ENCODE measurements at regions not wholly inside any gene's neighbourhood (a gene's known extent, or its start where the extent isn't known, plus 50 kb on each side); places are given as distances from the start of the nearest gene placed in this dataset.

GRCh38 chr17:53687324-53687723 is 135.4 kb upstream of the KIF2B start:
- Histone ChIP-seq H3K4me3 (ENCODE audit: low read length) (no peak overlapping the region), H3K4me2 (ENCODE audit: low read length) (no peak overlapping the region), H3K27me3 (ENCODE audit: control insufficient read depth, low read length) (no peaks in the 10 kb centered on the region), H3K27ac (ENCODE audit: low read depth, low read length) (no peak overlapping the region), H4K20me1 (ENCODE audit: control insufficient read depth, insufficient read depth, low read depth, low read length) (no peaks in the 10 kb centered on the region), H3K4me1 (ENCODE audit: control insufficient read depth, low read length) (no peaks in the 10 kb centered on the region), H3K36me3 (ENCODE audit: control insufficient read depth, low read length) (no peaks in the 10 kb centered on the region), H3K9me2 (replicated peaks; ENCODE audit: control insufficient read depth, low read length) (no peaks in the 10 kb centered on the region), H3F3A (ENCODE audit: control insufficient read depth, insufficient read depth) (no peaks in the 10 kb centered on the region), H3K79me2 (ENCODE audit: control insufficient read depth, low read length) (no peaks in the 10 kb centered on the region), H3K9me3 (ENCODE audit: control insufficient read depth, insufficient read depth, low read length) (no peaks in the 10 kb centered on the region)
- TF ChIP-seq CTCF (IDR thresholded peaks at IDR 0.05; ENCODE audit: low read depth, low read length, poor library complexity, severe bottlenecking) (no peak), EZH2phosphoT487 (IDR thresholded peaks at IDR 0.05; ENCODE audit: borderline replicate concordance, low read length) (no peak)

DNA sequence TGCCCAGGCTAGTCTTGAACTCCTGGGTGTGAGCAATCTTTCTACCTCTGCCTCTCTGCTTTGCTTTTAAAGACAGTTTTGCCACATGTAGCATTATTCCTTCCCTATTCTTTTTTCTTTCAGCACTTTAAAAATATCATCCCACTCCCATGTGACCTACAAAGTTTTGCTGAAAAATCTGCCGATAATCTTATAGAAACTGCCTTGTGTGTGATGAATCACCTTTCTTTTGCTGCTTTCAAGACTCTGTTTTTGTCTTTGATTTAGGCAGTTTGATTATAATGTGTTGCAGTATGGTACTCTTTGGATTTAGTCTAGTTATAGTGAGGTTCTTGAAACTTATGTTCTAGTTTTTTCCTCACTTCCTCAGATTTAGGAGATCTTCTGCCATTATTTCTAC is 142.0 kb upstream of the KIF2B start:
- no peaks in the 10 kb centered on the region for H3K79me2 ChIP-seq (ENCODE audit: control insufficient read depth, low read length)
- H3F3A ChIP-seq (ENCODE audit: control insufficient read depth, insufficient read depth), result no peaks in the 10 kb centered on the region
- H4K20me1 ChIP-seq (ENCODE audit: control insufficient read depth, insufficient read depth, low read depth, low read length), result no peaks in the 10 kb centered on the region
- no peak overlapping the region for H3K27ac ChIP-seq (ENCODE audit: low read depth, low read length)
- TF ChIP-seq CTCF (IDR thresholded peaks at IDR 0.05; ENCODE audit: low read depth, low read length, poor library complexity, severe bottlenecking) (no peak), EZH2phosphoT487 (IDR thresholded peaks at IDR 0.05; ENCODE audit: borderline replicate concordance, low read length) (no peak)
- no peak overlapping the region for H3K4me2 ChIP-seq (ENCODE audit: low read length)
- no peaks in the 10 kb centered on the region for H3K36me3 ChIP-seq (ENCODE audit: control insufficient read depth, low read length)
- H3K9me3 ChIP-seq (ENCODE audit: control insufficient read depth, insufficient read depth, low read length), result no peaks in the 10 kb centered on the region
- H3K27me3 ChIP-seq (ENCODE audit: control insufficient read depth, low read length), result no peaks in the 10 kb centered on the region
- no peak overlapping the region for H3K4me3 ChIP-seq (ENCODE audit: low read length)
- H3K4me1 ChIP-seq (ENCODE audit: control insufficient read depth, low read length), result no peaks in the 10 kb centered on the region
- H3K9me2 ChIP-seq (replicated peaks; ENCODE audit: control insufficient read depth, low read length), result no peaks in the 10 kb centered on the region

- Histone ChIP-seq H3K36me3 (ENCODE audit: control insufficient read depth, low read length) (no peaks in the 10 kb centered on the region), H3K4me3 (ENCODE audit: low read length) (no peak overlapping the region), H3K27ac (ENCODE audit: low read depth, low read length) (no peak overlapping the region), H3F3A (ENCODE audit: control insufficient read depth, insufficient read depth) (no peaks in the 10 kb centered on the region), H3K9me3 (ENCODE audit: control insufficient read depth, insufficient read depth, low read length) (no peaks in the 10 kb centered on the region), H3K27me3 (ENCODE audit: control insufficient read depth, low read length) (no peaks in the 10 kb centered on the region), H3K9me2 (replicated peaks; ENCODE audit: control insufficient read depth, low read length) (no peaks in the 10 kb centered on the region), H4K20me1 (ENCODE audit: control insufficient read depth, insufficient read depth, low read depth, low read length) (no peaks in the 10 kb centered on the region), H3K79me2 (ENCODE audit: control insufficient read depth, low read length) (no peaks in the 10 kb centered on the region), H3K4me2 (ENCODE audit: low read length) (no peak overlapping the region), H3K4me1 (ENCODE audit: control insufficient read depth, low read length) (no peaks in the 10 kb centered on the region)
- TF ChIP-seq EZH2phosphoT487 (IDR thresholded peaks at IDR 0.05; ENCODE audit: borderline replicate concordance, low read length), result no peak
These were observed 153.9 kb upstream of the KIF2B start for GRCh38 chr17:53668854-53669253.

GRCh38 chr17:53662608-53663007 is 160.1 kb upstream of the KIF2B start:
- TF ChIP-seq EZH2phosphoT487 (IDR thresholded peaks at IDR 0.05; ENCODE audit: borderline replicate concordance, low read length), result no peak
- no peak for TF ChIP-seq CTCF (IDR thresholded peaks at IDR 0.05; ENCODE audit: low read depth, low read length, poor library complexity, severe bottlenecking)
- no peak overlapping the region for H3K4me3 ChIP-seq (ENCODE audit: low read length)
- H3K27me3 ChIP-seq (ENCODE audit: control insufficient read depth, low read length), result no peaks in the 10 kb centered on the region
- no peaks in the 10 kb centered on the region for H3K9me2 ChIP-seq (replicated peaks; ENCODE audit: control insufficient read depth, low read length)
- no peaks in the 10 kb centered on the region for H3K9me3 ChIP-seq (ENCODE audit: control insufficient read depth, insufficient read depth, low read length)
- H4K20me1 ChIP-seq (ENCODE audit: control insufficient read depth, insufficient read depth, low read depth, low read length), result no peaks in the 10 kb centered on the region
- no peak overlapping the region for H3K27ac ChIP-seq (ENCODE audit: low read depth, low read length)
- H3K79me2 ChIP-seq (ENCODE audit: control insufficient read depth, low read length), result no peaks in the 10 kb centered on the region
- no peaks in the 10 kb centered on the region for H3F3A ChIP-seq (ENCODE audit: control insufficient read depth, insufficient read depth)
- H3K4me2 ChIP-seq (ENCODE audit: low read length), result no peak overlapping the region
- no peaks in the 10 kb centered on the region for H3K4me1 ChIP-seq (ENCODE audit: control insufficient read depth, low read length)
- H3K36me3 ChIP-seq (ENCODE audit: control insufficient read depth, low read length), result no peaks in the 10 kb centered on the region
